Stomach (tissue), 8 donors: ENCODE measurements at regions not wholly inside any gene's neighbourhood (a gene's known extent, or its start where the extent isn't known, plus 50 kb on each side); places are given as distances from the start of the nearest gene placed in this dataset.

Experiments used
- DNase-seq, 2 donors: peaks; one replicate each; pipeline versions ENCODE4 v3.0.0 to v3.0.0-alpha.2; 2013 to 2019
- H3K27ac ChIP-seq, 5 donors: fragments of 200-600 bp in 4 of 5; sonication (generic) in 4 of 5; one replicate each; pipeline ENCODE4 v1.5.1; 2013 to 2019; ENCODE audit warnings: mild to moderate bottlenecking in 1 of 5, moderate library complexity in 1 of 5
- H3K27me3 ChIP-seq, 3 donors: fragments of 200-600 bp; sonication (generic); one replicate each; pipeline ENCODE4 v1.5.1; 2017 to 2019; ENCODE audit warnings: mixed run types in 1 of 3
- H3K36me3 ChIP-seq, 4 donors: fragments of 200-600 bp; sonication (generic); 1 replicate in 3 of 4; 2 replicates in 1 of 4; pipeline ENCODE4 v1.5.1; 2016 to 2019
- H3K4me1 ChIP-seq, 4 donors: fragments of 200-600 bp; sonication (generic); one replicate each; pipeline ENCODE4 v1.5.1; 2016 to 2019
- H3K4me3 ChIP-seq, 4 donors: fragments of 200-600 bp; sonication (generic) in 3 of 4; one replicate each; pipeline ENCODE4 v1.5.1; 2016 to 2019; ENCODE audit warnings: mild to moderate bottlenecking in 1 of 4
- H3K9me3 ChIP-seq, 4 donors: fragments of 200-600 bp; sonication (generic); one replicate each; pipeline ENCODE4 v1.5.1; 2016 to 2019
- EP300 ChIP-seq: sonication (generic); formaldehyde crosslinking; IDR thresholded peaks from one replicate; pipeline ENCODE4 v1.6.1; 2017; ENCODE audit warnings: antibody characterized with exemption
- POLR2A ChIP-seq, 4 donors: fragments of 450-650 bp; IDR thresholded peaks; one replicate each; pipeline ENCODE4 v1.6.1; 2016; ENCODE audit warnings: antibody characterized with exemption in 4 of 4, control low read depth in 2 of 4, mild to moderate bottlenecking in 1 of 4, moderate library complexity in 1 of 4
- POLR2AphosphoS5 ChIP-seq, 3 donors: sonication (generic); formaldehyde crosslinking; IDR thresholded peaks; one replicate each; pipeline ENCODE4 v1.6.1; 2016; ENCODE audit warnings: antibody characterized with exemption in 3 of 3
- WGBS, 5 donors: extraction: QIAGEN DNeasy Blood & Tissue Kit in 3 of 5; methylation state at CpG; one replicate each; pipeline versions ENCODE4 v1.1.5 to v1.1.7; 2013 to 2018; 5-methylcytosine and 5-hydroxymethylcytosine counted together
- intact Hi-C: fragments of 100-400 bp; cut with DNase I; formaldehyde crosslinking; loops from one replicate; pipeline ENCODE4 v1.15.1; 2023; ENCODE audit warnings: low total_unique reads
- TF ChIP-seq, protein P1 (sequence below), 7 experiments: fragments of 450-650 bp in 4 of 7; fragments of 200-600 bp in 3 of 7; sonication (generic) in 3 of 7; IDR thresholded peaks; one replicate each; pipeline ENCODE4 v1.5.1; 2016 to 2019; ENCODE audit warnings: antibody characterized with exemption in 7 of 7, control low read depth in 2 of 7, mild to moderate bottlenecking in 1 of 7
- donor health status: healthy with polysubstance abuse.
- donor health status: Bipolar disorder and iron deficiency.
- donor health status: healthy.

DNA sequence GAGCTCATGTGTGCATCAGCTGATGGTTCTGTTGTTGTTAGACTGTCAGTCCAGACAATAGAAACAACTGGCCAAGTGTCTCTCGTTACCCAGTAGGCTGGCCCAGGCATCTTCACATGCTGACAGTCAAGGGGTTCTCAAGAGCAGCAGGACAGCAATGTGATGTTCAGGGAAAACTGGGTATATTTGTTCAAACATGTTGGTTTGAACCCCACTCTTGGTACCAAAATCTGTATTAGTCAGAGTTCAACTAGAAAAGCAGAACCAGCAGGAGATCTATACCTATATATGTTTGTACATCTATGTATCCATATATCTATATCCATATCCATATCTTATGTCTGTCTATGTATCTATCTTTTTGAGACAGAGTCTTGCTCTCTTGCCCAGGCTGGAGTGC lies 108.1 kb downstream of the LRRC70 start:
- H3K9me3 ChIP-seq = no peaks in the 10 kb centered on the region
- H3K27ac ChIP-seq = no peak overlapping the region
- intact Hi-C loops = no loop called here
- 74 to 84% (median 80%) methylated on average over 1 of the region's 1 CpG for WGBS, 5 donors
- TF ChIP-seq EP300 (no peak), POLR2AphosphoS5 (IDR thresholded peaks at IDR 0.05) (no peak), POLR2A (IDR thresholded peaks at IDR 0.05) (no peak)
- TF ChIP-seq, protein P1, sequence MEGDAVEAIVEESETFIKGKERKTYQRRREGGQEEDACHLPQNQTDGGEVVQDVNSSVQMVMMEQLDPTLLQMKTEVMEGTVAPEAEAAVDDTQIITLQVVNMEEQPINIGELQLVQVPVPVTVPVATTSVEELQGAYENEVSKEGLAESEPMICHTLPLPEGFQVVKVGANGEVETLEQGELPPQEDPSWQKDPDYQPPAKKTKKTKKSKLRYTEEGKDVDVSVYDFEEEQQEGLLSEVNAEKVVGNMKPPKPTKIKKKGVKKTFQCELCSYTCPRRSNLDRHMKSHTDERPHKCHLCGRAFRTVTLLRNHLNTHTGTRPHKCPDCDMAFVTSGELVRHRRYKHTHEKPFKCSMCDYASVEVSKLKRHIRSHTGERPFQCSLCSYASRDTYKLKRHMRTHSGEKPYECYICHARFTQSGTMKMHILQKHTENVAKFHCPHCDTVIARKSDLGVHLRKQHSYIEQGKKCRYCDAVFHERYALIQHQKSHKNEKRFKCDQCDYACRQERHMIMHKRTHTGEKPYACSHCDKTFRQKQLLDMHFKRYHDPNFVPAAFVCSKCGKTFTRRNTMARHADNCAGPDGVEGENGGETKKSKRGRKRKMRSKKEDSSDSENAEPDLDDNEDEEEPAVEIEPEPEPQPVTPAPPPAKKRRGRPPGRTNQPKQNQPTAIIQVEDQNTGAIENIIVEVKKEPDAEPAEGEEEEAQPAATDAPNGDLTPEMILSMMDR (IDR thresholded peaks at IDR 0.05) = no peak
- H3K4me1 ChIP-seq = peaks cover 0 to 12% (median 5%) of the 10 kb centered on the region in 4 donors
- H3K36me3 ChIP-seq = no peaks in the 10 kb centered on the region
- no peak for DNase-seq
- no peaks in the 10 kb centered on the region for H3K27me3 ChIP-seq
- H3K4me3 ChIP-seq = no peak overlapping the region

GRCh38 chr5:62685221-62685620 lies 106.6 kb downstream of the LRRC70 start:
- Histone ChIP-seq H3K27me3 (no peaks in the 10 kb centered on the region), H3K27ac (no peak overlapping the region), H3K4me3 (no peak overlapping the region), H3K9me3 (peaks cover 0 to 4% (median under 1%) of the 10 kb centered on the region in 4 donors), H3K36me3 (no peaks in the 10 kb centered on the region), H3K4me1 (peaks cover 0 to 7% (median 3%) of the 10 kb centered on the region in 4 donors)
- TF ChIP-seq, protein P1 (IDR thresholded peaks at IDR 0.05) = no peak
- TF ChIP-seq POLR2AphosphoS5 (IDR thresholded peaks at IDR 0.05) (no peak), EP300 (no peak), POLR2A (IDR thresholded peaks at IDR 0.05) (no peak)
- DNase-seq = no peak
- intact Hi-C loops = no loop called here

- TF ChIP-seq, protein P1 (IDR thresholded peaks at IDR 0.05) = no peak
- TF ChIP-seq POLR2AphosphoS5 (IDR thresholded peaks at IDR 0.05) = no peak
- no peak for TF ChIP-seq EP300
- no peak for TF ChIP-seq POLR2A (IDR thresholded peaks at IDR 0.05)
Observed at GRCh38 chr5:62684310-62684709, 105.7 kb downstream of the LRRC70 start.

GRCh38 chr5:62682059-62682458 lies 103.4 kb downstream of the LRRC70 start:
- TF ChIP-seq EP300 (no peak), POLR2A (IDR thresholded peaks at IDR 0.05) (no peak), POLR2AphosphoS5 (IDR thresholded peaks at IDR 0.05) (no peak)
- TF ChIP-seq, protein P1 (IDR thresholded peaks at IDR 0.05) = no peak
- no peaks in the 10 kb centered on the region for H3K27me3 ChIP-seq
- no peaks in the 10 kb centered on the region for H3K36me3 ChIP-seq
- H3K4me1 ChIP-seq = no peaks in the 10 kb centered on the region
- WGBS, 5 donors = 64 to 74% (median 67%) methylated on average over 2 of the region's 2 CpGs
- DNase-seq = no peak
- peaks cover 3 to 24% (median 22%) of the 10 kb centered on the region in 4 donors for H3K9me3 ChIP-seq
- intact Hi-C loops = no loop called here
- no peak overlapping the region for H3K27ac ChIP-seq
- H3K4me3 ChIP-seq = no peak overlapping the region

More at GRCh38 chr5:62684310-62684709, 105.7 kb downstream of the LRRC70 start:
- H3K36me3 ChIP-seq = no peaks in the 10 kb centered on the region
- WGBS, 5 donors = 61 to 79% (median 78%) methylated on average over 1 of the region's 1 CpG
- no peak for DNase-seq
- no peak overlapping the region for H3K27ac ChIP-seq
- H3K9me3 ChIP-seq = peaks cover 0 to 11% (median 8%) of the 10 kb centered on the region in 4 donors
- H3K4me3 ChIP-seq = no peak overlapping the region
- H3K4me1 ChIP-seq = no peaks in the 10 kb centered on the region
- no peaks in the 10 kb centered on the region for H3K27me3 ChIP-seq
- intact Hi-C loops = no loop called here
